ENCODE measurements at regions not wholly inside any gene's neighbourhood (a gene's known extent, or its start where the extent isn't known, plus 50 kb on each side); places are given as distances from the start of the nearest gene placed in this dataset.
"Not testable (repeated sequence)": the region's sequence is repeated elsewhere in the genome, so short reads cannot be mapped to it uniquely, and the experiment has no call there.

DNA sequence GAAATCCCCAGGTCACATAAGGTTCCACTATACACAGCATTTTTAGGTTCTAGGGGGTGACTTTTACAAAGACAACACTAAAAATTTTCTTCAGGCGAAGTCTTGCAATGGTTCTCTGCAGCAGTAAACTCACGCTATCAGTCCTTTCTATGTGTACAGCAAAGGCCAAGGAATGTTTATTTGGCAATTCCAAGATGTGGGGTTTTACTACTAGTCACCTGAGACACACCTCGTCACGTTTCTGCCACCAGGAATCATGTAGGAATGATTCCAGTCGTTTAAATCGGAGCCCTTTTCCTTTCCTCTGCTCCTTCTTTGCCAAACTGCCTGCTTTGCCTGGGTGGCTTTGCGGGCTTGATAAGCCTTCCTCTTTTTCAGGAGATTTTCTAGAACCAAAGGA lies 75.9 kb upstream of the ENPEP start:
- ATAC-seq (ENCODE audit: low read depth) (no peak), DNase-seq (ENCODE audit: low spot score) (no peak)
- no peaks in the 10 kb centered on the region for H3K9me3 ChIP-seq (ENCODE audit: severe bottlenecking)
- H3K27ac ChIP-seq (ENCODE audit: poor library complexity, severe bottlenecking), result no peak overlapping the region
- H3K27me3 ChIP-seq (ENCODE audit: insufficient read depth, poor library complexity, severe bottlenecking), result no peaks in the 10 kb centered on the region
- H3K4me3 ChIP-seq (ENCODE audit: severe bottlenecking), result no peak overlapping the region
- H3K36me3 ChIP-seq (ENCODE audit: low read depth), result no peaks in the 10 kb centered on the region
- H3K4me1 ChIP-seq (ENCODE audit: insufficient read depth, poor library complexity, severe bottlenecking), result no peaks in the 10 kb centered on the region
- TF ChIP-seq, protein P1, sequence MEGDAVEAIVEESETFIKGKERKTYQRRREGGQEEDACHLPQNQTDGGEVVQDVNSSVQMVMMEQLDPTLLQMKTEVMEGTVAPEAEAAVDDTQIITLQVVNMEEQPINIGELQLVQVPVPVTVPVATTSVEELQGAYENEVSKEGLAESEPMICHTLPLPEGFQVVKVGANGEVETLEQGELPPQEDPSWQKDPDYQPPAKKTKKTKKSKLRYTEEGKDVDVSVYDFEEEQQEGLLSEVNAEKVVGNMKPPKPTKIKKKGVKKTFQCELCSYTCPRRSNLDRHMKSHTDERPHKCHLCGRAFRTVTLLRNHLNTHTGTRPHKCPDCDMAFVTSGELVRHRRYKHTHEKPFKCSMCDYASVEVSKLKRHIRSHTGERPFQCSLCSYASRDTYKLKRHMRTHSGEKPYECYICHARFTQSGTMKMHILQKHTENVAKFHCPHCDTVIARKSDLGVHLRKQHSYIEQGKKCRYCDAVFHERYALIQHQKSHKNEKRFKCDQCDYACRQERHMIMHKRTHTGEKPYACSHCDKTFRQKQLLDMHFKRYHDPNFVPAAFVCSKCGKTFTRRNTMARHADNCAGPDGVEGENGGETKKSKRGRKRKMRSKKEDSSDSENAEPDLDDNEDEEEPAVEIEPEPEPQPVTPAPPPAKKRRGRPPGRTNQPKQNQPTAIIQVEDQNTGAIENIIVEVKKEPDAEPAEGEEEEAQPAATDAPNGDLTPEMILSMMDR (IDR thresholded peaks at IDR 0.05; ENCODE audit: poor library complexity, severe bottlenecking), result no peak

- not testable (repeated sequence) for H3K9me3 ChIP-seq (ENCODE audit: severe bottlenecking); H3K36me3 ChIP-seq (ENCODE audit: low read depth); ATAC-seq (ENCODE audit: low read depth); H3K4me3 ChIP-seq (ENCODE audit: severe bottlenecking); H3K27me3 ChIP-seq (ENCODE audit: insufficient read depth, poor library complexity, severe bottlenecking); H3K27ac ChIP-seq (ENCODE audit: poor library complexity, severe bottlenecking); DNase-seq (ENCODE audit: low spot score); H3K4me1 ChIP-seq (ENCODE audit: insufficient read depth, poor library complexity, severe bottlenecking)
These were observed 76.9 kb upstream of the ENPEP start for GRCh38 chr4:110399046-110399445.

- no peaks in the 10 kb centered on the region for H3K4me1 ChIP-seq (ENCODE audit: insufficient read depth, poor library complexity, severe bottlenecking)
- no peaks in the 10 kb centered on the region for H3K9me3 ChIP-seq (ENCODE audit: severe bottlenecking)
- no peak overlapping the region for H3K27ac ChIP-seq (ENCODE audit: poor library complexity, severe bottlenecking)
- H3K27me3 ChIP-seq (ENCODE audit: insufficient read depth, poor library complexity, severe bottlenecking), result no peaks in the 10 kb centered on the region
- DNase-seq (ENCODE audit: low spot score), result no peak
- H3K36me3 ChIP-seq (ENCODE audit: low read depth), result no peaks in the 10 kb centered on the region
- TF ChIP-seq, protein P1 (IDR thresholded peaks at IDR 0.05; ENCODE audit: poor library complexity, severe bottlenecking), result no peak
- no peak overlapping the region for H3K4me3 ChIP-seq (ENCODE audit: severe bottlenecking)
- no peak for ATAC-seq (ENCODE audit: low read depth)
These were observed 79.0 kb upstream of the ENPEP start for GRCh38 chr4:110396963-110397362.

DNA sequence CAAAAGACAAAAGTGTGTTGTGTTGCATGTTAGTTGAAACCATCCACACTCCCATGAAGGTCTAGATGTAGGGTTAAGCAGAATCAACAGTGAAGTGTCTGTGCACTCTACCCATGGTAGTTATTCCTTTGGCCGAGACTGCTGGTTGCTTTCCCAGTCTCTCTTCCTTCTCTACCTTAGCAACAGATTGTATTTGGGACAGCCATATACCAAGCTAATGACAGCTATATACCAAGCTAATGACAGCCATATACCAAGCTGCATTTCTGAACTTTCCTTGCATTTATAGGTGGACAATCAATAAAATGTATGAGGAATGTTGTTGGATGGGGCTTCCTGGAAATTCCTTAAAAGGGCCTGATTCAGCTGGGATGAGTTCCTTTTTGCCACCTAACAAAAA lies 80.5 kb upstream of the ENPEP start:
- Histone ChIP-seq H3K9me3 (ENCODE audit: severe bottlenecking) (no peaks in the 10 kb centered on the region), H3K27me3 (ENCODE audit: insufficient read depth, poor library complexity, severe bottlenecking) (no peaks in the 10 kb centered on the region), H3K27ac (ENCODE audit: poor library complexity, severe bottlenecking) (no peak overlapping the region), H3K4me3 (ENCODE audit: severe bottlenecking) (no peak overlapping the region), H3K4me1 (ENCODE audit: insufficient read depth, poor library complexity, severe bottlenecking) (no peaks in the 10 kb centered on the region), H3K36me3 (ENCODE audit: low read depth) (no peaks in the 10 kb centered on the region)
- ATAC-seq (ENCODE audit: low read depth), result no peak
- TF ChIP-seq, protein P1 (IDR thresholded peaks at IDR 0.05; ENCODE audit: poor library complexity, severe bottlenecking), result no peak
- DNase-seq (ENCODE audit: low spot score), result no peak

DNA sequence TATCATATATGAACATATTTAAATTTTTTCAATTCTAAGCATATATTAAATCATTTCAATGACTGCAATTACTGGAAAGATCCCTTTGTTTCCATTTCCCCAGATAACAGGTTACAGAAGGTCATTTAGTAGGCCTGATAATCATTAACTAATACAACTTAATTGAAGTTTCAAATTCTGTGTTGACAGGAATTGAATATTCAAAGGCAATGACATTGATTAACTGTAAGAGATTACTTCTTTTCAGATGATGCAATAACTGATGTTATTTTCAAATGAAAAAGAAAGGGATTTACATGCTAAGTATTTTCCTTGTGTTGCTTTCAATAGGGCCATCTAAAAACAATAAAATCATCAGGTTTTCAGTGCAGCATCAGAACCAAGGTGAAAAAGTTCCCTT lies 81.1 kb upstream of the ENPEP start:
- H3K9me3 ChIP-seq (ENCODE audit: severe bottlenecking), result no peaks in the 10 kb centered on the region
- no peak for ATAC-seq (ENCODE audit: low read depth)
- no peaks in the 10 kb centered on the region for H3K36me3 ChIP-seq (ENCODE audit: low read depth)
- DNase-seq (ENCODE audit: low spot score), result no peak
- no peaks in the 10 kb centered on the region for H3K4me1 ChIP-seq (ENCODE audit: insufficient read depth, poor library complexity, severe bottlenecking)
- no peak overlapping the region for H3K4me3 ChIP-seq (ENCODE audit: severe bottlenecking)
- TF ChIP-seq, protein P1 (IDR thresholded peaks at IDR 0.05; ENCODE audit: poor library complexity, severe bottlenecking), result no peak
- H3K27me3 ChIP-seq (ENCODE audit: insufficient read depth, poor library complexity, severe bottlenecking), result no peaks in the 10 kb centered on the region
- H3K27ac ChIP-seq (ENCODE audit: poor library complexity, severe bottlenecking), result no peak overlapping the region
